Esophagus muscularis mucosa (tissue), 4 donors: ENCODE measurements at regions not wholly inside any gene's neighbourhood (a gene's known extent, or its start where the extent isn't known, plus 50 kb on each side); places are given as distances from the start of the nearest gene placed in this dataset.

Experiments used
- CTCF ChIP-seq, 3 experiments: fragments of 200-600 bp in 2 of 3; fragments of 450-650 bp in 1 of 3; sonication (generic) in 2 of 3; IDR thresholded peaks; one replicate each; pipeline ENCODE4 v1.5.1; 2017 to 2019; ENCODE audit warnings: antibody characterized with exemption in 3 of 3, mild to moderate bottlenecking in 2 of 3, moderate library complexity in 1 of 3
- EP300 ChIP-seq: sonication (generic); formaldehyde crosslinking; IDR thresholded peaks from one replicate; pipeline ENCODE4 v1.6.1; 2017; ENCODE audit warnings: antibody characterized with exemption
- POLR2A ChIP-seq: fragments of 450-650 bp; IDR thresholded peaks from one replicate; pipeline ENCODE4 v1.6.1; 2017; ENCODE audit warnings: antibody characterized with exemption, moderate library complexity, mild to moderate bottlenecking, low read depth
- POLR2AphosphoS5 ChIP-seq, 2 donors: sonication (generic); formaldehyde crosslinking; IDR thresholded peaks; one replicate each; pipeline ENCODE4 v1.6.1; 2017; ENCODE audit warnings: antibody characterized with exemption in 2 of 2

- no peak for TF ChIP-seq CTCF (IDR thresholded peaks at IDR 0.05)
- TF ChIP-seq POLR2A: no peak
- TF ChIP-seq EP300: no peak
- no peak for TF ChIP-seq POLR2AphosphoS5 (IDR thresholded peaks at IDR 0.05)
Measured at GRCh38 chr2:192288295-192288694, 93.6 kb upstream of the TMEFF2 start.
